Parathyroid adenoma (tissue), 2 donors: ENCODE measurements at regions not wholly inside any gene's neighbourhood (a gene's known extent, or its start where the extent isn't known, plus 50 kb on each side); places are given as distances from the start of the nearest gene placed in this dataset.

Source experiments
- H2AFZ ChIP-seq: fragments of 300-600 bp; sonication (generic); one replicate; pipeline ENCODE4 v1.7.0; 2017; ENCODE audit warnings: antibody characterized with exemption, mild to moderate bottlenecking
- H3K27ac ChIP-seq: fragments of 300-600 bp; sonication (generic); one replicate; pipeline ENCODE4 v1.7.0; 2017
- H3K27me3 ChIP-seq: fragments of 300-600 bp; sonication (generic); one replicate; pipeline ENCODE4 v1.7.0; 2017; ENCODE audit warnings: low read length; ENCODE audit not compliant: control insufficient read depth, insufficient read depth
- H3K36me3 ChIP-seq: fragments of 300-600 bp; sonication (generic); one replicate; pipeline ENCODE4 v1.7.0; 2017; ENCODE audit warnings: low read length; ENCODE audit not compliant: control insufficient read depth, insufficient read depth
- H3K4me1 ChIP-seq: fragments of 300-600 bp; sonication (generic); one replicate; pipeline ENCODE4 v1.7.0; 2017; ENCODE audit warnings: control low read depth
- H3K4me2 ChIP-seq: fragments of 300-600 bp; sonication (generic); one replicate; pipeline ENCODE4 v1.7.0; 2017; ENCODE audit warnings: low read length
- H3K4me3 ChIP-seq: fragments of 300-600 bp; sonication (generic); one replicate; pipeline ENCODE4 v1.7.0; 2017; ENCODE audit warnings: low read depth, low read length
- H3K79me2 ChIP-seq: fragments of 300-600 bp; sonication (generic); one replicate; pipeline ENCODE4 v1.7.0; 2017; ENCODE audit warnings: control low read depth
- H3K9ac ChIP-seq: fragments of 300-600 bp; sonication (generic); one replicate; pipeline ENCODE4 v1.7.0; 2017; ENCODE audit warnings: mild to moderate bottlenecking
- H3K9me3 ChIP-seq: fragments of 300-600 bp; sonication (generic); one replicate; pipeline ENCODE4 v1.7.0; 2017; ENCODE audit warnings: low read length; ENCODE audit not compliant: control insufficient read depth
- TF ChIP-seq, protein P1 (sequence below): fragments of 300-600 bp; sonication (generic); IDR thresholded peaks from one replicate; pipeline ENCODE4 v1.7.0; 2017; ENCODE audit warnings: antibody characterized with exemption, mild to moderate bottlenecking
- donor health status: primary hyperparathyroidism.

GRCh38 chr13:108102771-108103170, 112.6 kb downstream of the LIG4 start:
- H3K4me3 ChIP-seq, result no peak overlapping the region
- H2AFZ ChIP-seq, result no peak overlapping the region
- H3K9ac ChIP-seq, result no peak overlapping the region
- H3K9me3 ChIP-seq, result no peaks in the 10 kb centered on the region
- H3K27me3 ChIP-seq, result no peaks in the 10 kb centered on the region
- no peaks in the 10 kb centered on the region for H3K36me3 ChIP-seq
- no peaks in the 10 kb centered on the region for H3K4me1 ChIP-seq
- TF ChIP-seq, protein P1, sequence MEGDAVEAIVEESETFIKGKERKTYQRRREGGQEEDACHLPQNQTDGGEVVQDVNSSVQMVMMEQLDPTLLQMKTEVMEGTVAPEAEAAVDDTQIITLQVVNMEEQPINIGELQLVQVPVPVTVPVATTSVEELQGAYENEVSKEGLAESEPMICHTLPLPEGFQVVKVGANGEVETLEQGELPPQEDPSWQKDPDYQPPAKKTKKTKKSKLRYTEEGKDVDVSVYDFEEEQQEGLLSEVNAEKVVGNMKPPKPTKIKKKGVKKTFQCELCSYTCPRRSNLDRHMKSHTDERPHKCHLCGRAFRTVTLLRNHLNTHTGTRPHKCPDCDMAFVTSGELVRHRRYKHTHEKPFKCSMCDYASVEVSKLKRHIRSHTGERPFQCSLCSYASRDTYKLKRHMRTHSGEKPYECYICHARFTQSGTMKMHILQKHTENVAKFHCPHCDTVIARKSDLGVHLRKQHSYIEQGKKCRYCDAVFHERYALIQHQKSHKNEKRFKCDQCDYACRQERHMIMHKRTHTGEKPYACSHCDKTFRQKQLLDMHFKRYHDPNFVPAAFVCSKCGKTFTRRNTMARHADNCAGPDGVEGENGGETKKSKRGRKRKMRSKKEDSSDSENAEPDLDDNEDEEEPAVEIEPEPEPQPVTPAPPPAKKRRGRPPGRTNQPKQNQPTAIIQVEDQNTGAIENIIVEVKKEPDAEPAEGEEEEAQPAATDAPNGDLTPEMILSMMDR, result no peak
- no peak overlapping the region for H3K4me2 ChIP-seq
- H3K79me2 ChIP-seq, result no peaks in the 10 kb centered on the region
- no peak overlapping the region for H3K27ac ChIP-seq

GRCh38 chr13:108096301-108096915, 118.9 kb downstream of the LIG4 start:
- H3K79me2 ChIP-seq, result no peaks in the 10 kb centered on the region
- H3K36me3 ChIP-seq, result no peaks in the 10 kb centered on the region
- H2AFZ ChIP-seq, result no peak overlapping the region
- H3K4me2 ChIP-seq, result no peak overlapping the region
- no peaks in the 10 kb centered on the region for H3K4me1 ChIP-seq
- H3K9ac ChIP-seq, result no peak overlapping the region
- no peak overlapping the region for H3K27ac ChIP-seq
- H3K9me3 ChIP-seq, result no peaks in the 10 kb centered on the region
- H3K27me3 ChIP-seq, result no peaks in the 10 kb centered on the region
- no peak overlapping the region for H3K4me3 ChIP-seq
- TF ChIP-seq, protein P1, result no peak

DNA sequence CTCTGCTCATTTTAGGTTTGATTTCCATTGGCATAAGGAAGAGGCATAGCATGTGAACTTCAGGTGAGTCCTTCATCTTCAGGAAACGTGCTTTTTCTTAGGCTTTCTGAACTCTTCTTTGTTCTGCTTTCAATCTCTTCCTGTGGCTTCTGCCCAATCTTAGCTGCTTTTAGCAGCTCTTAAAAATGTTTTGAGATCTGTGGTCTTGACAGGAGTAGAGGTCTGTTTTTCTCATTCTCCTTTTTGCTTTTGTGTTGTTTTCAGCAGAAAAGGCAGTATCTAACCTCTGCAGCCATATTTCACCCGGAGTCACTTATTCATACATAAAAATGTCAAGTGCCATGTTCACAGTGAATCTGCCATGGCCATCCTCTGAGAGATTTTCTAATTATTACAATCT, 120.3 kb downstream of the LIG4 start:
- Histone ChIP-seq H2AFZ (no peak overlapping the region), H3K4me2 (no peak overlapping the region), H3K4me1 (no peaks in the 10 kb centered on the region), H3K36me3 (no peaks in the 10 kb centered on the region), H3K9ac (no peak overlapping the region), H3K27me3 (no peaks in the 10 kb centered on the region), H3K4me3 (no peak overlapping the region), H3K27ac (no peak overlapping the region), H3K9me3 (no peaks in the 10 kb centered on the region), H3K79me2 (no peaks in the 10 kb centered on the region)
- TF ChIP-seq, protein P1, result no peak

- Histone ChIP-seq H3K9ac (no peak overlapping the region), H3K4me3 (no peak overlapping the region), H3K27me3 (no peaks in the 10 kb centered on the region), H3K9me3 (no peaks in the 10 kb centered on the region), H3K79me2 (no peaks in the 10 kb centered on the region), H3K36me3 (no peaks in the 10 kb centered on the region), H3K27ac (no peak overlapping the region), H3K4me1 (no peaks in the 10 kb centered on the region), H2AFZ (no peak overlapping the region), H3K4me2 (no peak overlapping the region)
- TF ChIP-seq, protein P1, result no peak
These were observed 121.7 kb downstream of the LIG4 start for GRCh38 chr13:108093616-108094015.

DNA sequence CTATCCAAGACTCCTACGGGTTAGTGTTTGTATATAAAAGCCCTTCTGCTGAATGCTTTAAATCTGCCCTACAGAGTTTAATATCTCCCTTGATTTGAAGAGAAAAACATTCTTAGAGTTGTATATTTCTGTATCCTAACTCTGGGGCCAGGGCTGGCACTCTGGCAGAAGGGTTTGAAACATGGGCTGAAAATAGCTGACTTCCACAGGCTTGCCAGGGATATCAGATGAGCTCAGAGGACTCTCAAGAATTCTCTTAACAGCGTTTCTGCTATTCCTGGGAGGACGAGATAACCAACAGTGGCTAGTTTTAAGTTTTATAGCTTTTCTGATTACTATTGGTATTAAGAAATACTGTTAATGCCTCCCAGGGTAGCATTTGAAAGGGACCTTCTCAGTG, 127.5 kb downstream of the LIG4 start:
- no peak overlapping the region for H3K4me2 ChIP-seq
- TF ChIP-seq, protein P1, result no peak
- H3K36me3 ChIP-seq, result no peaks in the 10 kb centered on the region
- no peak overlapping the region for H3K27ac ChIP-seq
- no peak overlapping the region for H2AFZ ChIP-seq
- no peaks in the 10 kb centered on the region for H3K9me3 ChIP-seq
- H3K27me3 ChIP-seq, result no peaks in the 10 kb centered on the region
- no peaks in the 10 kb centered on the region for H3K79me2 ChIP-seq
- no peaks in the 10 kb centered on the region for H3K4me1 ChIP-seq
- H3K9ac ChIP-seq, result no peak overlapping the region
- H3K4me3 ChIP-seq, result no peak overlapping the region
